Panc1 (cell line): ENCODE measurements at regions not wholly inside any gene's neighbourhood (a gene's known extent, or its start where the extent isn't known, plus 50 kb on each side); places are given as distances from the start of the nearest gene placed in this dataset.

Experiments
- SIN3A ChIP-seq: IDR thresholded peaks from 2 replicates; pipeline ENCODE4 v1.6.1; 2012; ENCODE audit warnings: low read depth, mild to moderate bottlenecking, low read length, moderate library complexity, borderline replicate concordance; ENCODE audit not compliant: insufficient read depth
- TF ChIP-seq, protein P1 (sequence below): fragments of 450-650 bp; IDR thresholded peaks from 2 replicates; pipeline ENCODE4 v1.5.1; 2017; ENCODE audit warnings: mild to moderate bottlenecking
- TF ChIP-seq, protein P2 (sequence below), 2 experiments: IDR thresholded peaks; 2 replicates each; pipeline ENCODE4 v1.6.1; 2011 to 2012; ENCODE audit warnings: low read depth in 2 of 2, control low read depth in 1 of 2, low read length in 1 of 2, mild to moderate bottlenecking in 1 of 2, moderate library complexity in 1 of 2; ENCODE audit not compliant: insufficient read depth in 1 of 2

DNA sequence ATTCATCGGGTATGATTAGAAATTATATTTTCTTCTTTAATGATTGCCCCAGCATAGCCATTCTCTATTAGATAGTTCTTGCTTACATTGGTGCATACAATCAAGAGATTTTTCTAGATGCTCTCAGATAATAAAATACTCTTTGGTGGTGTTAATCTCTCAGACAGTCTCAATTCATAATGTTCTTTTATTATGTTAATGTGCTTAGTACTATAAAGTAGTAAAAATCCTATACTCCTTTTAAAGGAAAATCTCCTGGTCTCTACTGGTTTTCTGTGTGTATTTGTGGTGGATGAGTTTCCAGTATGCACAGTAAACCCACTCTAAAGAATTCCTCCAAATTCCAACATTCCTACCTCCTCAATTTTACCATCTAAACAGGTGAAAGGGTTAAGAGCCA, 203.5 kb downstream of the FAT4 start:
- TF ChIP-seq, protein P1, sequence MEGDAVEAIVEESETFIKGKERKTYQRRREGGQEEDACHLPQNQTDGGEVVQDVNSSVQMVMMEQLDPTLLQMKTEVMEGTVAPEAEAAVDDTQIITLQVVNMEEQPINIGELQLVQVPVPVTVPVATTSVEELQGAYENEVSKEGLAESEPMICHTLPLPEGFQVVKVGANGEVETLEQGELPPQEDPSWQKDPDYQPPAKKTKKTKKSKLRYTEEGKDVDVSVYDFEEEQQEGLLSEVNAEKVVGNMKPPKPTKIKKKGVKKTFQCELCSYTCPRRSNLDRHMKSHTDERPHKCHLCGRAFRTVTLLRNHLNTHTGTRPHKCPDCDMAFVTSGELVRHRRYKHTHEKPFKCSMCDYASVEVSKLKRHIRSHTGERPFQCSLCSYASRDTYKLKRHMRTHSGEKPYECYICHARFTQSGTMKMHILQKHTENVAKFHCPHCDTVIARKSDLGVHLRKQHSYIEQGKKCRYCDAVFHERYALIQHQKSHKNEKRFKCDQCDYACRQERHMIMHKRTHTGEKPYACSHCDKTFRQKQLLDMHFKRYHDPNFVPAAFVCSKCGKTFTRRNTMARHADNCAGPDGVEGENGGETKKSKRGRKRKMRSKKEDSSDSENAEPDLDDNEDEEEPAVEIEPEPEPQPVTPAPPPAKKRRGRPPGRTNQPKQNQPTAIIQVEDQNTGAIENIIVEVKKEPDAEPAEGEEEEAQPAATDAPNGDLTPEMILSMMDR: no peak
- TF ChIP-seq SIN3A: no peak
- TF ChIP-seq, protein P2, sequence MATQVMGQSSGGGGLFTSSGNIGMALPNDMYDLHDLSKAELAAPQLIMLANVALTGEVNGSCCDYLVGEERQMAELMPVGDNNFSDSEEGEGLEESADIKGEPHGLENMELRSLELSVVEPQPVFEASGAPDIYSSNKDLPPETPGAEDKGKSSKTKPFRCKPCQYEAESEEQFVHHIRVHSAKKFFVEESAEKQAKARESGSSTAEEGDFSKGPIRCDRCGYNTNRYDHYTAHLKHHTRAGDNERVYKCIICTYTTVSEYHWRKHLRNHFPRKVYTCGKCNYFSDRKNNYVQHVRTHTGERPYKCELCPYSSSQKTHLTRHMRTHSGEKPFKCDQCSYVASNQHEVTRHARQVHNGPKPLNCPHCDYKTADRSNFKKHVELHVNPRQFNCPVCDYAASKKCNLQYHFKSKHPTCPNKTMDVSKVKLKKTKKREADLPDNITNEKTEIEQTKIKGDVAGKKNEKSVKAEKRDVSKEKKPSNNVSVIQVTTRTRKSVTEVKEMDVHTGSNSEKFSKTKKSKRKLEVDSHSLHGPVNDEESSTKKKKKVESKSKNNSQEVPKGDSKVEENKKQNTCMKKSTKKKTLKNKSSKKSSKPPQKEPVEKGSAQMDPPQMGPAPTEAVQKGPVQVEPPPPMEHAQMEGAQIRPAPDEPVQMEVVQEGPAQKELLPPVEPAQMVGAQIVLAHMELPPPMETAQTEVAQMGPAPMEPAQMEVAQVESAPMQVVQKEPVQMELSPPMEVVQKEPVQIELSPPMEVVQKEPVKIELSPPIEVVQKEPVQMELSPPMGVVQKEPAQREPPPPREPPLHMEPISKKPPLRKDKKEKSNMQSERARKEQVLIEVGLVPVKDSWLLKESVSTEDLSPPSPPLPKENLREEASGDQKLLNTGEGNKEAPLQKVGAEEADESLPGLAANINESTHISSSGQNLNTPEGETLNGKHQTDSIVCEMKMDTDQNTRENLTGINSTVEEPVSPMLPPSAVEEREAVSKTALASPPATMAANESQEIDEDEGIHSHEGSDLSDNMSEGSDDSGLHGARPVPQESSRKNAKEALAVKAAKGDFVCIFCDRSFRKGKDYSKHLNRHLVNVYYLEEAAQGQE (IDR thresholded peaks at IDR 0.05; ENCODE audit: insufficient read depth in 1 of 2, low read depth in 2 of 2, low read length in 1 of 2): no peak
